ENCODE measurements at regions not wholly inside any gene's neighbourhood (a gene's known extent, or its start where the extent isn't known, plus 50 kb on each side); places are given as distances from the start of the nearest gene placed in this dataset.

- DNase-seq (no peak), ATAC-seq (ENCODE audit: low read depth) (no peak)
- H3K4me1 Mint-ChIP-seq = no peaks in the 10 kb centered on the region
- H3K36me3 Mint-ChIP-seq (ENCODE audit: low read depth) = no peaks in the 10 kb centered on the region
- H3K9me3 Mint-ChIP-seq = no peaks in the 10 kb centered on the region
- TF ChIP-seq CTCF (IDR thresholded peaks at IDR 0.05) = no peak
- POLR2A ChIA-PET = no interaction called here
- H3K4me3 Mint-ChIP-seq = no peak overlapping the region
- CTCF ChIA-PET = no interaction called here
- no peaks in the 10 kb centered on the region for H3K27me3 Mint-ChIP-seq
- intact Hi-C loops (cut with micrococcal nuclease) = no loop called here
- no peak overlapping the region for H3K27ac Mint-ChIP-seq
Measured at GRCh38 chr3:168997488-168997887, 666.0 kb downstream of the MECOM start.

GRCh38 chr3:168996622-168997021 lies 666.9 kb downstream of the MECOM start:
- intact Hi-C loops (cut with micrococcal nuclease) = no loop called here
- Mint-ChIP-seq H3K27ac (no peak overlapping the region), H3K4me3 (no peak overlapping the region), H3K4me1 (no peaks in the 10 kb centered on the region), H3K27me3 (no peaks in the 10 kb centered on the region), H3K9me3 (no peaks in the 10 kb centered on the region), H3K36me3 (ENCODE audit: low read depth) (no peaks in the 10 kb centered on the region)
- no peak for DNase-seq
- no peak for ATAC-seq (ENCODE audit: low read depth)
- ChIA-PET POLR2A (no interaction called here), CTCF (no interaction called here)
- no peak for TF ChIP-seq CTCF (IDR thresholded peaks at IDR 0.05)

GRCh38 chr3:168995129-168995528 lies 668.4 kb downstream of the MECOM start:
- POLR2A ChIA-PET = no interaction called here
- Mint-ChIP-seq H3K27ac (no peak overlapping the region), H3K4me1 (no peaks in the 10 kb centered on the region), H3K36me3 (ENCODE audit: low read depth) (no peaks in the 10 kb centered on the region), H3K9me3 (no peaks in the 10 kb centered on the region), H3K4me3 (no peak overlapping the region), H3K27me3 (no peaks in the 10 kb centered on the region)
- ATAC-seq (ENCODE audit: low read depth) (no peak), DNase-seq (no peak)
- TF ChIP-seq CTCF (IDR thresholded peaks at IDR 0.05) = no peak
- intact Hi-C loops (cut with micrococcal nuclease) = no loop called here
- CTCF ChIA-PET = no interaction called here

GRCh38 chr3:168991803-168992202 lies 671.7 kb downstream of the MECOM start:
- no peak overlapping the region for H3K4me3 Mint-ChIP-seq
- H3K27ac Mint-ChIP-seq = no peak overlapping the region
- no peaks in the 10 kb centered on the region for H3K36me3 Mint-ChIP-seq (ENCODE audit: low read depth)
- ATAC-seq (ENCODE audit: low read depth) (no peak), DNase-seq (no peak)
- H3K4me1 Mint-ChIP-seq = no peaks in the 10 kb centered on the region
- H3K27me3 Mint-ChIP-seq = no peaks in the 10 kb centered on the region
- H3K9me3 Mint-ChIP-seq = no peaks in the 10 kb centered on the region
- POLR2A ChIA-PET = no interaction called here
- TF ChIP-seq CTCF (IDR thresholded peaks at IDR 0.05) = no peak
- intact Hi-C loops (cut with micrococcal nuclease) = no loop called here
- CTCF ChIA-PET = no interaction called here

- Mint-ChIP-seq H3K27ac (no peak overlapping the region), H3K4me3 (no peak overlapping the region), H3K36me3 (ENCODE audit: low read depth) (no peaks in the 10 kb centered on the region), H3K4me1 (no peaks in the 10 kb centered on the region), H3K27me3 (no peaks in the 10 kb centered on the region), H3K9me3 (no peaks in the 10 kb centered on the region)
- intact Hi-C loops (cut with micrococcal nuclease) = no loop called here
- ChIA-PET CTCF (no interaction called here), POLR2A (no interaction called here)
- no peak for ATAC-seq (ENCODE audit: low read depth)
- DNase-seq = no peak
- no peak for TF ChIP-seq CTCF (IDR thresholded peaks at IDR 0.05)
Measured at GRCh38 chr3:168990621-168991020, 672.9 kb downstream of the MECOM start.
